Esophagus muscularis mucosa (tissue), 4 donors: ENCODE measurements at regions not wholly inside any gene's neighbourhood (a gene's known extent, or its start where the extent isn't known, plus 50 kb on each side); places are given as distances from the start of the nearest gene placed in this dataset.

Source experiments
- CTCF ChIP-seq, 3 experiments: fragments of 200-600 bp in 2 of 3; fragments of 450-650 bp in 1 of 3; sonication (generic) in 2 of 3; IDR thresholded peaks; one replicate each; pipeline ENCODE4 v1.5.1; 2017 to 2019; ENCODE audit warnings: antibody characterized with exemption in 3 of 3, mild to moderate bottlenecking in 2 of 3, moderate library complexity in 1 of 3
- EP300 ChIP-seq: sonication (generic); formaldehyde crosslinking; IDR thresholded peaks from one replicate; pipeline ENCODE4 v1.6.1; 2017; ENCODE audit warnings: antibody characterized with exemption
- POLR2A ChIP-seq: fragments of 450-650 bp; IDR thresholded peaks from one replicate; pipeline ENCODE4 v1.6.1; 2017; ENCODE audit warnings: antibody characterized with exemption, moderate library complexity, mild to moderate bottlenecking, low read depth
- POLR2AphosphoS5 ChIP-seq, 2 donors: sonication (generic); formaldehyde crosslinking; IDR thresholded peaks; one replicate each; pipeline ENCODE4 v1.6.1; 2017; ENCODE audit warnings: antibody characterized with exemption in 2 of 2

DNA sequence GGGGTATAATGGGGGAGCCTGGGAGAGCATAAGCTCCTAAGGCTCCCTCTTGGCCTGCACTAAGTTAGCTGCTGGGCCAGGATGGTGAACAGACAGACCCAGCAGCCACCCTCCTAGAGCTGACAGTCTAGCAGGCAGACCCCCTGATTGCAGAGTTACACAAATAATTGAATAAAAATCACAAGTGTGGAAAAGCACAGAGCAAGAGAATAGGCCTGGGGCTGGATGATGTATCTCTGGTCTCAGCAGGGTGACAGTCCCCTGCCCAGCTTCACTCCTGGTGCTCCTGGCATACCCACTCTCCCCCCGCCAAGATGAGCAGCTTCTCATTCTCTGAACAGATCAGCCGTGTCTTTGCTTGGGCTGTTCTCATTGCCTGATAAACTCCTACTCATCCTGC, 86.1 kb upstream of the STX18 start:
- no peak for TF ChIP-seq CTCF (IDR thresholded peaks at IDR 0.05)
- TF ChIP-seq EP300 = no peak
- TF ChIP-seq POLR2A = no peak
- no peak for TF ChIP-seq POLR2AphosphoS5 (IDR thresholded peaks at IDR 0.05)
